ENCODE measurements at regions not wholly inside any gene's neighbourhood (a gene's known extent, or its start where the extent isn't known, plus 50 kb on each side); places are given as distances from the start of the nearest gene placed in this dataset.

- Histone ChIP-seq H4K20me1 (ENCODE audit: control insufficient read depth, insufficient read depth, low read depth, low read length) (no peaks in the 10 kb centered on the region), H3K4me2 (ENCODE audit: low read length) (no peak overlapping the region), H3K9me2 (replicated peaks; ENCODE audit: control insufficient read depth, low read length) (no peaks in the 10 kb centered on the region), H3K36me3 (ENCODE audit: control insufficient read depth, low read length) (no peaks in the 10 kb centered on the region), H3K4me1 (ENCODE audit: control insufficient read depth, low read length) (no peaks in the 10 kb centered on the region), H3K27me3 (ENCODE audit: control insufficient read depth, low read length) (no peaks in the 10 kb centered on the region), H3F3A (ENCODE audit: control insufficient read depth, insufficient read depth) (no peaks in the 10 kb centered on the region), H3K27ac (ENCODE audit: low read depth, low read length) (no peak overlapping the region), H3K4me3 (ENCODE audit: low read length) (no peak overlapping the region), H3K79me2 (ENCODE audit: control insufficient read depth, low read length) (no peaks in the 10 kb centered on the region), H3K9me3 (ENCODE audit: control insufficient read depth, insufficient read depth, low read length) (no peaks in the 10 kb centered on the region)
- TF ChIP-seq EZH2phosphoT487 (IDR thresholded peaks at IDR 0.05; ENCODE audit: borderline replicate concordance, low read length) (no peak), CTCF (IDR thresholded peaks at IDR 0.05; ENCODE audit: low read depth, low read length, poor library complexity, severe bottlenecking) (no peak)
Observed at GRCh38 chr3:74413547-74414241, 200.8 kb downstream of the CNTN3 start.

GRCh38 chr3:74410276-74410941, 204.1 kb downstream of the CNTN3 start:
- Histone ChIP-seq H3K4me3 (ENCODE audit: low read length) (no peak overlapping the region), H3K36me3 (ENCODE audit: control insufficient read depth, low read length) (no peaks in the 10 kb centered on the region), H3K27me3 (ENCODE audit: control insufficient read depth, low read length) (no peaks in the 10 kb centered on the region), H3F3A (ENCODE audit: control insufficient read depth, insufficient read depth) (no peaks in the 10 kb centered on the region), H3K4me2 (ENCODE audit: low read length) (no peak overlapping the region), H3K9me3 (ENCODE audit: control insufficient read depth, insufficient read depth, low read length) (no peaks in the 10 kb centered on the region), H3K9me2 (replicated peaks; ENCODE audit: control insufficient read depth, low read length) (no peaks in the 10 kb centered on the region), H3K79me2 (ENCODE audit: control insufficient read depth, low read length) (no peaks in the 10 kb centered on the region), H3K4me1 (ENCODE audit: control insufficient read depth, low read length) (no peaks in the 10 kb centered on the region), H4K20me1 (ENCODE audit: control insufficient read depth, insufficient read depth, low read depth, low read length) (no peaks in the 10 kb centered on the region), H3K27ac (ENCODE audit: low read depth, low read length) (no peak overlapping the region)
- TF ChIP-seq EZH2phosphoT487 (IDR thresholded peaks at IDR 0.05; ENCODE audit: borderline replicate concordance, low read length) (no peak), CTCF (IDR thresholded peaks at IDR 0.05; ENCODE audit: low read depth, low read length, poor library complexity, severe bottlenecking) (no peak)

GRCh38 chr3:74409066-74409465, 205.4 kb downstream of the CNTN3 start:
- Histone ChIP-seq H3K27me3 (ENCODE audit: control insufficient read depth, low read length) (no peaks in the 10 kb centered on the region), H3K4me3 (ENCODE audit: low read length) (no peak overlapping the region), H3K9me2 (replicated peaks; ENCODE audit: control insufficient read depth, low read length) (no peaks in the 10 kb centered on the region), H3K27ac (ENCODE audit: low read depth, low read length) (no peak overlapping the region), H3K4me2 (ENCODE audit: low read length) (no peak overlapping the region), H3K9me3 (ENCODE audit: control insufficient read depth, insufficient read depth, low read length) (no peaks in the 10 kb centered on the region), H3K36me3 (ENCODE audit: control insufficient read depth, low read length) (no peaks in the 10 kb centered on the region), H3K4me1 (ENCODE audit: control insufficient read depth, low read length) (no peaks in the 10 kb centered on the region), H3F3A (ENCODE audit: control insufficient read depth, insufficient read depth) (no peaks in the 10 kb centered on the region), H3K79me2 (ENCODE audit: control insufficient read depth, low read length) (no peaks in the 10 kb centered on the region), H4K20me1 (ENCODE audit: control insufficient read depth, insufficient read depth, low read depth, low read length) (no peaks in the 10 kb centered on the region)
- no peak for TF ChIP-seq EZH2phosphoT487 (IDR thresholded peaks at IDR 0.05; ENCODE audit: borderline replicate concordance, low read length)
- no peak for TF ChIP-seq CTCF (IDR thresholded peaks at IDR 0.05; ENCODE audit: low read depth, low read length, poor library complexity, severe bottlenecking)
